CD4-positive, alpha-beta T cell treated with Interleukin-21 for 1 hour (primary cell): ENCODE measurements at regions not wholly inside any gene's neighbourhood (a gene's known extent, or its start where the extent isn't known, plus 50 kb on each side); places are given as distances from the start of the nearest gene placed in this dataset.

Experiments
- DNase-seq: peaks from one replicate; pipeline ENCODE4 v3.0.0-alpha.2; 2020

DNA sequence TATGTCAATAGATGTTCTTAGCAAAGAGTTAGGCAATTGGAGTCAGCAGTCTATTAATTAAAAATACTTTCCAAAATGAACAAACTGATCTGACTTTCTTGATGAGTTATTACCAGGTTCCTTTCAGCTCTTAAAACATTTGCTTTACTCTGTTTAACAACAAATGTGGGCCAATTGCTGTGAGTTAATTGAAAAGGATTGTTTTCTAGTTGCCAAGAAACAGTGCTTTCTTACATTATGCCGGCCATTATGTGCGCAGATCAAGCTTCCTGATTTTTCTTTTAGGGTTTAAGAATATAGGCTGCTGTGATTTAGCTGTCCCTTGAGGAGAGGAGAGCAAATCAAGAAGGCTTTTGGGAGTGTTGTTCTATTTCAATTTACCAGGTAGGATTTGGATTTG is 50.5 kb upstream of the ITPRID2 start:
- no peak for DNase-seq
